Neural crest cell (in vitro differentiated cells): ENCODE measurements at regions not wholly inside any gene's neighbourhood (a gene's known extent, or its start where the extent isn't known, plus 50 kb on each side); places are given as distances from the start of the nearest gene placed in this dataset.

Source experiments
- DNase-seq: peaks from one replicate; pipeline ENCODE4 v3.0.0; 2021; ENCODE audit warnings: low read depth, mixed read lengths, low spot score
- H3K27ac Mint-ChIP-seq: one replicate; pipeline ENCODE4 v1.8.0; 2021; ENCODE audit warnings: mild to moderate bottlenecking, mixed read lengths; ENCODE audit not compliant: unreplicated experiment
- H3K27me3 Mint-ChIP-seq: 2 replicates; pipeline ENCODE4 v1.8.0; 2021; ENCODE audit warnings: low read depth, mild to moderate bottlenecking, mixed read lengths
- H3K36me3 Mint-ChIP-seq: 2 replicates; pipeline ENCODE4 v1.8.0; 2021; ENCODE audit warnings: low read depth, mild to moderate bottlenecking, mixed read lengths
- H3K4me1 Mint-ChIP-seq: 2 replicates; pipeline ENCODE4 v1.8.0; 2021; ENCODE audit warnings: mixed read lengths
- H3K4me3 Mint-ChIP-seq: one replicate; pipeline ENCODE4 v1.8.0; 2021; ENCODE audit warnings: mild to moderate bottlenecking, mixed read lengths
- H3K9me3 Mint-ChIP-seq: 2 replicates; pipeline ENCODE4 v1.8.0; 2021; ENCODE audit warnings: mixed read lengths
- TF ChIP-seq, protein P1 (sequence below): fragments of 200-600 bp; sonication (generic); conservative IDR thresholded peaks from 2 replicates; pipeline ENCODE4 v1.5.0; 2021; ENCODE audit warnings: antibody characterized with exemption, mild to moderate bottlenecking

DNA sequence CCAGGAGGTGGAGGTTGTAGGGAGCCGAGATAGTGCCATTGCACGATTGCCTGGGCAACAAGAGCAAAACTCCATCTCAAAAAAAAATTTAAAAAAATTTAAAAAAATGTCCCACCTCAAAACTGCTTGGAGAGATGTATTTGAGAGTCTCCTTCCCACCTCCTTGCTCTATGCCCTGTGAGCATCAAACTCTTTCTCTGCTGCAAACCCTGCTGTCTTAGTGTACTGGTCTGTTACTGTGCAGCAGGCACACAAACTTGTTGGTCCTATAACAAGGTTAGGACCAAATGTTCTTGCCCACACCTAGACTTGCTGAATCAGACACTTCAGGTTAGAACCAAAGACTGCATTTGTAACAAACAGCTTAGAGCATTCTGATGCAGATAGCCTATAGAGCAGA lies 153.5 kb upstream of the FUT8 start:
- no peak overlapping the region for H3K4me3 Mint-ChIP-seq
- TF ChIP-seq, protein P1, sequence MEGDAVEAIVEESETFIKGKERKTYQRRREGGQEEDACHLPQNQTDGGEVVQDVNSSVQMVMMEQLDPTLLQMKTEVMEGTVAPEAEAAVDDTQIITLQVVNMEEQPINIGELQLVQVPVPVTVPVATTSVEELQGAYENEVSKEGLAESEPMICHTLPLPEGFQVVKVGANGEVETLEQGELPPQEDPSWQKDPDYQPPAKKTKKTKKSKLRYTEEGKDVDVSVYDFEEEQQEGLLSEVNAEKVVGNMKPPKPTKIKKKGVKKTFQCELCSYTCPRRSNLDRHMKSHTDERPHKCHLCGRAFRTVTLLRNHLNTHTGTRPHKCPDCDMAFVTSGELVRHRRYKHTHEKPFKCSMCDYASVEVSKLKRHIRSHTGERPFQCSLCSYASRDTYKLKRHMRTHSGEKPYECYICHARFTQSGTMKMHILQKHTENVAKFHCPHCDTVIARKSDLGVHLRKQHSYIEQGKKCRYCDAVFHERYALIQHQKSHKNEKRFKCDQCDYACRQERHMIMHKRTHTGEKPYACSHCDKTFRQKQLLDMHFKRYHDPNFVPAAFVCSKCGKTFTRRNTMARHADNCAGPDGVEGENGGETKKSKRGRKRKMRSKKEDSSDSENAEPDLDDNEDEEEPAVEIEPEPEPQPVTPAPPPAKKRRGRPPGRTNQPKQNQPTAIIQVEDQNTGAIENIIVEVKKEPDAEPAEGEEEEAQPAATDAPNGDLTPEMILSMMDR: no peak
- no peaks in the 10 kb centered on the region for H3K36me3 Mint-ChIP-seq
- H3K27ac Mint-ChIP-seq: no peak overlapping the region
- H3K27me3 Mint-ChIP-seq: no peaks in the 10 kb centered on the region
- DNase-seq: no peak
- H3K9me3 Mint-ChIP-seq: peaks cover 3% of the 10 kb centered on the region
- H3K4me1 Mint-ChIP-seq: peaks cover 12% of the 10 kb centered on the region

DNA sequence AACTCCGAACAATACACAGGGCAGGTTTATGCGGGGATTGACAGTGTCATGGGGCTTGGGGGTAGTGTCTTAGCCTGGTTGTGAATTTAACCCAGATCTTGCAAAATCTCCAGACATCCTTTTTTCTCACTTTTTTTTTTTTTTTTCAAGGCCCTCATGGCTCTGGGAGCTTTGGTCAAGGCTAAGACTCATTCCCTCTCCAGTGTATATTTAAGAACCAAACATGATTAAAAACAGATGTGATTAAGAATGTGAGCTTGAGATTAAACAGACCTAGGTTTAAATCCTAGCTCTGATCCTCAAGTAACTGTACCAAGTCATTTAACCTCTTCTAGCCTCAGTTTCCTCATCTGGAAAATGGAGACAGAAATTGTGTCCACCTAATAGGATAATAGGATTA lies 151.7 kb upstream of the FUT8 start:
- Mint-ChIP-seq H3K4me3 (no peak overlapping the region), H3K4me1 (peaks cover 2% of the 10 kb centered on the region), H3K27ac (no peak overlapping the region), H3K27me3 (no peaks in the 10 kb centered on the region), H3K9me3 (peaks cover 3% of the 10 kb centered on the region), H3K36me3 (no peaks in the 10 kb centered on the region)
- no peak for DNase-seq
- TF ChIP-seq, protein P1: no peak

DNA sequence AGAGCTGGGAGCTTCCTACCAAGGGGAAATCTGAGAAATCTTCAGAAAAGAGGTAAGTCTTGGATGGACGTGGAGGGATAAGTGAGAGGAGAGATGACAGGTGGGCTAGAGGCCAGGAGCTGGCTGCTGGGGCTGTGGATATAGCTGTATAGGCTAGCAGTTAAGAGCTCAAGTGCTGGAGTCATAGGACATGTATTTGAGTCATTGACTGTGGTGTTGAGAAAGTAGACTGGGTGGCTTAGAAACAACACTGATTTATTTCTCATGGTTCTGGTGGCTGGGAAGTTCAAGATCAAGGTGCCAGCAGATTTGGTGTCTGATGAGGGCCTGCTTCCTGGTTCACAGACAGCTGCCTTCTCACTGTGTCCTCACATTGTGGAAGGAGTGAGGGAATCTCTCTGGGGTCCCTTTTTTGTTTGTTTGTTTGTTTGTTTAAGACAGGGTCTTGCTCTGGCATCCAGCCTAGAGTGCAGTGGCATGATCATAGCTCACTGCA lies 151.1 kb upstream of the FUT8 start:
- peak overlapping the region; percentile 14 for H3K27ac Mint-ChIP-seq

DNA sequence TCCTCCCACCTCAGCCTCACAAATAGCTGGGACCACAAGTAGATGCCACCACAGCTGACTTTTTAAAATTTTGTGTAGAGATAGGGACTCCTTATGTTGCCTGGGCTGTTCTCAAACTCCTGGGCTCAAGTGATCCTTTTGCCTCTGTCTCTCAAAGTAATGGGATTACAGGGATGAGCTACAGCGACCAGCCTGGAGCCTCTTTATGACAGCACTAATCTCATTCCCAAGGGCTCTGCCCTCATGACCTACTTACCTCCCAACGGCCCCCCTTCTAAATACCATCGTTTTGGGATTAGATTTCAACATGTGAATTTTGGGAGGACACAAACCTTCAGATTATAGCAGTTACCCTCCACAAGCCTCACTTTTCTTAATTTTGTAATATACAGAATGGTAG lies 150.6 kb upstream of the FUT8 start:
- no peaks in the 10 kb centered on the region for H3K36me3 Mint-ChIP-seq
- TF ChIP-seq, protein P1: no peak
- H3K27ac Mint-ChIP-seq: no peak overlapping the region
- no peaks in the 10 kb centered on the region for H3K27me3 Mint-ChIP-seq
- H3K4me1 Mint-ChIP-seq: no peaks in the 10 kb centered on the region
- DNase-seq: no peak
- peaks cover 3% of the 10 kb centered on the region for H3K9me3 Mint-ChIP-seq
- no peak overlapping the region for H3K4me3 Mint-ChIP-seq

More for the DNA sequence above, 151.1 kb upstream of the FUT8 start:
- H3K27me3 Mint-ChIP-seq: no peaks in the 10 kb centered on the region
- no peak for DNase-seq
- TF ChIP-seq, protein P1: no peak
- H3K36me3 Mint-ChIP-seq: no peaks in the 10 kb centered on the region
- no peak overlapping the region for H3K4me3 Mint-ChIP-seq
- no peaks in the 10 kb centered on the region for H3K4me1 Mint-ChIP-seq
- peaks cover 3% of the 10 kb centered on the region for H3K9me3 Mint-ChIP-seq

DNA sequence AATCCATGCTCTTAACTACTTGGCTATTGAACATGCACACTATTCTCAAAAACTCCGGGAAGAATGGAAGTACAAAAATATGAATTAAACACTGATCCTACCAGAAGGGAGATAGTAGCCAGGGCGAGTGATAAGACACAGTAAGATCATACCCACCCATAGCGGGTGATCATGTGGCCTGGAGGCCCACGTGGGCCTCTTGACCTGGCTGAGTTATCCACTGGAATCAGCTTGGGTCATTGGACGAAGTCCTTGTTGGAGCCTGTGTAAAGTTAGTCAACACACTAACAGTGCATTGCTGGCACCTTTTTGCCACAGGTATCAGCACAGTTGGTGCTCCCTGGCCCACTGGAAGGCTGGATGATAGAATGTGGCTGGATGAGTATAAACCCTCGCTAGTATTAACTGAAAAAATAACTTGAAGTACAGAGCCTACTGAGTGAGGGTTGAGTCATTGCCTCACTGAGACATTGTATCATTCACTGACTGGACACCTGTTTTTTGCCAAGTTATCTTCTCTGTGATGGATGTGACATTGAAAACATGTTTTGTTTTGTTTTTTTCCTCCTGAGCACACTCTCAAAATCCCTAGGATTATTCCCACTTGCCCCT lies 149.2 kb upstream of the FUT8 start:
- Mint-ChIP-seq H3K9me3 (peaks cover 3% of the 10 kb centered on the region), H3K36me3 (no peaks in the 10 kb centered on the region), H3K4me1 (no peaks in the 10 kb centered on the region), H3K27ac (no peak overlapping the region), H3K4me3 (no peak overlapping the region), H3K27me3 (no peaks in the 10 kb centered on the region)
- no peak for DNase-seq
- TF ChIP-seq, protein P1: no peak
